Fibroblast of mammary gland (primary cell): ENCODE measurements at regions not wholly inside any gene's neighbourhood (a gene's known extent, or its start where the extent isn't known, plus 50 kb on each side); places are given as distances from the start of the nearest gene placed in this dataset.

Experiments used
- DNase-seq: peaks from one replicate; pipeline ENCODE4 v3.0.0-alpha.2; 2010; ENCODE audit warnings: low read depth
- H3K4me3 ChIP-seq: 2 replicates; pipeline ENCODE4 v1.5.1; 2011; ENCODE audit warnings: low read depth, mild to moderate bottlenecking, low read length, moderate library complexity; ENCODE audit not compliant: control insufficient read depth
- CTCF ChIP-seq: conservative IDR thresholded peaks from 2 replicates; pipeline ENCODE4 v1.5.1; 2011; ENCODE audit warnings: low read depth, low read length, inconsistent platforms; ENCODE audit not compliant: control insufficient read depth, insufficient read depth

GRCh38 chr3:137207616-137208015 lies 249.8 kb downstream of the IL20RB start:
- no peak for DNase-seq
- TF ChIP-seq CTCF: no peak

GRCh38 chr3:137217733-137218132 lies 259.9 kb downstream of the IL20RB start:
- TF ChIP-seq CTCF: peak; percentile 13
- H3K4me3 ChIP-seq: no peak overlapping the region
- no peak for DNase-seq

More at GRCh38 chr3:137207616-137208015, 249.8 kb downstream of the IL20RB start:
- H3K4me3 ChIP-seq: no peak overlapping the region

DNA sequence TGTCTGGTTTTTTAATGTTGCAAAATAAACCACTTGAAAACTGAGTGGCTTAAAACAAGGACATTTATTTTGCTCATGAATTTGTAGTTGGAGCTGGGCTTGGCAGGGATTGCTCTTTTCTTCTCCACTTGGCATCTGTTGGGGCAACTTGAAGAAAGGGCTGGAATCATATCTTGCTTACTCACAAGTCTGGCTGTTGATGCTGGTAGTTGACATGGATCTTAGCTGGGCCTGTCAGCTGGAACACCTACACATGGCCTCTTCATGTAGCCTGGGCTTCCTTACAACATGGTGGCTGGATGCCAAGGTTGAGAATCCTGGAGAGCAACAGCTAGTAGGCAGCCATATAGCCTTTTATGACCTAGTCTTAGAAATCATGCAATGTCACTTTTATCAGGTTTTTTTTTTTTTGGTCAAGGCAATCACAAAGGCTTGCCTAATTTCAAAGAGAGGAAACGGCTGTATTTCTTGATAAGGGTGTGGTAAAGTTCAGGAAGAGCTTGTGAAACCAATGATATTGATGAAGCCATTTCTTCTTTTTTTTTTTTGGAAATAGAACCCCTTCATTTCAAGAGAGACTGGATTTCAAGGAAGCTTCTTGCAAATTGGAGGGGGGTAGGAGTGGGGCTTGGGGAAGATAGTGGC lies 262.1 kb downstream of the IL20RB start:
- H3K4me3 ChIP-seq: no peak overlapping the region
- TF ChIP-seq CTCF: no peak
- DNase-seq: no peak

- TF ChIP-seq CTCF: no peak
- DNase-seq: no peak
- H3K4me3 ChIP-seq: no peak overlapping the region
These were observed 265.0 kb downstream of the IL20RB start for GRCh38 chr3:137222736-137223225.

DNA sequence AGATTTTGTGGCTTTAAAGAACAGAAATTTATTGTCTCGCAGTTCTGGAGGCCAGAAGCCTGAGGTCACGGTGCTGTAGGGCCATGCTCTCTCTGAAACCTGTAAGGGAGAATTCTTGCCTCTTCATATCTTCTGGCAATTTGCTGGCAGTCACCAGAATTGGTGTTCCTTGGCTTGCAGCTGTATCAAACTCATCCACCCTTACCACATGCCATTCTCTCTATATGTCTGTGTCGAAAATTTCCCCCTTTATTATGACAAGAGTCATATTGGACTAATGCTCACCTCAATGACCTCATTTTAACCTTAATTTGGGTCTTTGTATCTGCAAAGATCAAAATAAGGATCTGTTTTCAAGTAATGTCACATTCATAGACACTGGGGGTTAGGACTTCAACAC lies 266.7 kb downstream of the IL20RB start:
- H3K4me3 ChIP-seq: no peak overlapping the region
- no peak for DNase-seq
- TF ChIP-seq CTCF: no peak

DNA sequence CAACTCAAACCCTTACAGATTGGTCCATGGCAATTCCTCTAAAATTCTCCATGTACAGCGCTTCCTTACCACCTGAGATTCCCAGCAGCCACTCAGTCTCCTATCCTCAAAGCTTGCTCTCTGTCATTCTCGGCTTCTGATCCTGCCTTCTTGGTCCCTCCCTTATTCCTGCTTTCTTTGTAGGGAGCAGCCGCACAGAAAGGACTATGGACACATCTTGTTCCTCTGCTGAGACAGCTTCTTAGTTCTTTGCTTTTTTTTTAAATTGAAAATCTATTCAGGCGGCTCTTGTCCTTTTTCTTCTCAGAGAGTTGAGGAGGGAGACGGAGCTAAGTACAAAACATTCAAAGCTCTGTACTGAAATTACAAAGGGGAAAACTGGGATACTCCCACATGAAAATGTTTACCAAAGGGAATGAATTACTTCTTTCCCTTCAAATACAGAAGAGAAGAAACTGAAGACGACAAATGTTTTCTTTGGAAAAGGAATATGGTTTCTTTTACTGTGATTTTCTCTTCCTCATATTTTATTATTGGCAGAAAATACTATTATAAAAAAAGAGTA lies 285.1 kb downstream of the IL20RB start:
- DNase-seq: no peak
- no peak for TF ChIP-seq CTCF
- no peak overlapping the region for H3K4me3 ChIP-seq
